Activated CD8-positive, alpha-beta memory T cell treated with anti-CD3 and anti-CD28 coated beads, Interleukin-2, amount 50 U/mL, for 4 hours (primary cell): ENCODE measurements at regions not wholly inside any gene's neighbourhood (a gene's known extent, or its start where the extent isn't known, plus 50 kb on each side); places are given as distances from the start of the nearest gene placed in this dataset.

Experiments
- DNase-seq: peaks from one replicate; pipeline ENCODE4 v3.0.0-alpha.2; 2020

- DNase-seq, result no peak
These were observed 50.2 kb upstream of the CTAGE1 start for GRCh38 chr18:22467760-22468553.

- no peak for DNase-seq
These were observed 50.8 kb upstream of the CTAGE1 start for GRCh38 chr18:22468554-22468891.

GRCh38 chr18:22469061-22469734 lies 51.5 kb upstream of the CTAGE1 start:
- DNase-seq, result no peak

- DNase-seq, result no peak
These were observed 52.2 kb upstream of the CTAGE1 start for GRCh38 chr18:22469926-22470247.

GRCh38 chr18:22470248-22471235 lies 52.8 kb upstream of the CTAGE1 start:
- no peak for DNase-seq

- no peak for DNase-seq
These were observed 53.9 kb upstream of the CTAGE1 start for GRCh38 chr18:22471546-22472131.

- no peak for DNase-seq
These were observed 55.7 kb upstream of the CTAGE1 start for GRCh38 chr18:22473366-22473765.

GRCh38 chr18:22475426-22476100 lies 57.8 kb upstream of the CTAGE1 start:
- no peak for DNase-seq

GRCh38 chr18:22477222-22477621 lies 59.5 kb upstream of the CTAGE1 start:
- no peak for DNase-seq

- DNase-seq, result no peak
These were observed 65.2 kb upstream of the CTAGE1 start for GRCh38 chr18:22482948-22483347.

- DNase-seq, result no peak
These were observed 65.7 kb upstream of the CTAGE1 start for GRCh38 chr18:22483407-22483806.

- no peak for DNase-seq
These were observed 66.8 kb upstream of the CTAGE1 start for GRCh38 chr18:22484471-22484870.

- DNase-seq, result no peak
These were observed 68.1 kb upstream of the CTAGE1 start for GRCh38 chr18:22485808-22486244.

- no peak for DNase-seq
These were observed 69.0 kb upstream of the CTAGE1 start for GRCh38 chr18:22486667-22487066.

- DNase-seq, result no peak
These were observed 70.8 kb upstream of the CTAGE1 start for GRCh38 chr18:22488554-22488953.

- DNase-seq, result no peak
These were observed 72.0 kb upstream of the CTAGE1 start for GRCh38 chr18:22489704-22490103.

- no peak for DNase-seq
These were observed 72.7 kb upstream of the CTAGE1 start for GRCh38 chr18:22490429-22490846.

- no peak for DNase-seq
These were observed 75.5 kb upstream of the CTAGE1 start for GRCh38 chr18:22493255-22493654.

- no peak for DNase-seq
These were observed 76.2 kb upstream of the CTAGE1 start for GRCh38 chr18:22493940-22494339.

- DNase-seq, result no peak
These were observed 77.1 kb upstream of the CTAGE1 start for GRCh38 chr18:22494771-22495170.

- no peak for DNase-seq
These were observed 81.7 kb upstream of the CTAGE1 start for GRCh38 chr18:22499421-22499820.

- DNase-seq, result no peak
These were observed 86.1 kb upstream of the CTAGE1 start for GRCh38 chr18:22503803-22504202.
